Anterior cingulate cortex (tissue), 58 donors: ENCODE measurements at regions not wholly inside any gene's neighbourhood (a gene's known extent, or its start where the extent isn't known, plus 50 kb on each side); places are given as distances from the start of the nearest gene placed in this dataset.
"Not testable (repeated sequence)": the region's sequence is repeated elsewhere in the genome, so short reads cannot be mapped to it uniquely, and the experiment has no call there.

Experiments
- DNase-seq, 58 donors: peaks; one replicate each; lab custom pipeline; 2025; lab: John Stamatoyannopoulos, UW

GRCh38 chr2:167328808-167329207 lies 440.5 kb downstream of the XIRP2 start:
- not testable (repeated sequence) for DNase-seq

GRCh38 chr2:167322795-167323194 lies 434.5 kb downstream of the XIRP2 start:
- DNase-seq, result no peak

GRCh38 chr2:167318581-167318980 lies 430.3 kb downstream of the XIRP2 start:
- DNase-seq, result no peak

- DNase-seq, result no peak
Observed at GRCh38 chr2:167310442-167310841, 422.2 kb downstream of the XIRP2 start.
